ENCODE measurements at regions not wholly inside any gene's neighbourhood (a gene's known extent, or its start where the extent isn't known, plus 50 kb on each side); places are given as distances from the start of the nearest gene placed in this dataset.

DNA sequence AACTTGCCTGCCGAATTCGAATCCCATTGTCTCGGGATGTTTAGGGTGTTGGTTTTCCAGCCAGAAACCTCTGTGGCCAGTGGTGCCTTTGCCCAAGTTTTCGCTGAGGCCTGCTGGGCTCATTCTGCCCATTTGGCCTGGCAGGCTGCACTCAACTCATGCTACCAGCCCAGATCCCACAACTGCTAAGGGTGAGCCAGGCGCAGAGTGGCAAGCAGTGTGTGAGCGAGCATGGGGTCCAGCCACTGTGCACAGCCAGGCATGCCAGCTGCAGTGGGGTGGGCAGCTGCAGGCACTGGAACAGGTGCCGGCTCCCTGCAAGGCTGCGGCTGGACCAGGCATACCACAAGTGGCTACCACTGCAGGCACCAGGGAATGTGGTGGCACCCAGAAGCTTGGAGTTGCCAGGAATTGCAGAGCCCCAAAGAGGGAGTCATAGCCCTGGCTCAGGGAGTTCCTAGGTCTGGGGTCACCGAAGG lies 151.4 kb upstream of the P2RY1 start (continued):
- TF ChIP-seq, protein P1, sequence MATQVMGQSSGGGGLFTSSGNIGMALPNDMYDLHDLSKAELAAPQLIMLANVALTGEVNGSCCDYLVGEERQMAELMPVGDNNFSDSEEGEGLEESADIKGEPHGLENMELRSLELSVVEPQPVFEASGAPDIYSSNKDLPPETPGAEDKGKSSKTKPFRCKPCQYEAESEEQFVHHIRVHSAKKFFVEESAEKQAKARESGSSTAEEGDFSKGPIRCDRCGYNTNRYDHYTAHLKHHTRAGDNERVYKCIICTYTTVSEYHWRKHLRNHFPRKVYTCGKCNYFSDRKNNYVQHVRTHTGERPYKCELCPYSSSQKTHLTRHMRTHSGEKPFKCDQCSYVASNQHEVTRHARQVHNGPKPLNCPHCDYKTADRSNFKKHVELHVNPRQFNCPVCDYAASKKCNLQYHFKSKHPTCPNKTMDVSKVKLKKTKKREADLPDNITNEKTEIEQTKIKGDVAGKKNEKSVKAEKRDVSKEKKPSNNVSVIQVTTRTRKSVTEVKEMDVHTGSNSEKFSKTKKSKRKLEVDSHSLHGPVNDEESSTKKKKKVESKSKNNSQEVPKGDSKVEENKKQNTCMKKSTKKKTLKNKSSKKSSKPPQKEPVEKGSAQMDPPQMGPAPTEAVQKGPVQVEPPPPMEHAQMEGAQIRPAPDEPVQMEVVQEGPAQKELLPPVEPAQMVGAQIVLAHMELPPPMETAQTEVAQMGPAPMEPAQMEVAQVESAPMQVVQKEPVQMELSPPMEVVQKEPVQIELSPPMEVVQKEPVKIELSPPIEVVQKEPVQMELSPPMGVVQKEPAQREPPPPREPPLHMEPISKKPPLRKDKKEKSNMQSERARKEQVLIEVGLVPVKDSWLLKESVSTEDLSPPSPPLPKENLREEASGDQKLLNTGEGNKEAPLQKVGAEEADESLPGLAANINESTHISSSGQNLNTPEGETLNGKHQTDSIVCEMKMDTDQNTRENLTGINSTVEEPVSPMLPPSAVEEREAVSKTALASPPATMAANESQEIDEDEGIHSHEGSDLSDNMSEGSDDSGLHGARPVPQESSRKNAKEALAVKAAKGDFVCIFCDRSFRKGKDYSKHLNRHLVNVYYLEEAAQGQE (IDR thresholded peaks at IDR 0.05; ENCODE audit: unreplicated experiment): no peak
- no peak for TF ChIP-seq EZH2 (IDR thresholded peaks at IDR 0.05; ENCODE audit: low read depth, unreplicated experiment)
- no peak for TF ChIP-seq CREB1 (CRISPR knock-in tag; IDR thresholded peaks at IDR 0.05; ENCODE audit: low read depth)
- TF ChIP-seq ZNF331 (CRISPR knock-in tag; IDR thresholded peaks at IDR 0.05; ENCODE audit: low read depth): no peak
- TF ChIP-seq NANOG (IDR thresholded peaks at IDR 0.05; ENCODE audit: borderline replicate concordance): no peak
- TF ChIP-seq, protein P2, sequence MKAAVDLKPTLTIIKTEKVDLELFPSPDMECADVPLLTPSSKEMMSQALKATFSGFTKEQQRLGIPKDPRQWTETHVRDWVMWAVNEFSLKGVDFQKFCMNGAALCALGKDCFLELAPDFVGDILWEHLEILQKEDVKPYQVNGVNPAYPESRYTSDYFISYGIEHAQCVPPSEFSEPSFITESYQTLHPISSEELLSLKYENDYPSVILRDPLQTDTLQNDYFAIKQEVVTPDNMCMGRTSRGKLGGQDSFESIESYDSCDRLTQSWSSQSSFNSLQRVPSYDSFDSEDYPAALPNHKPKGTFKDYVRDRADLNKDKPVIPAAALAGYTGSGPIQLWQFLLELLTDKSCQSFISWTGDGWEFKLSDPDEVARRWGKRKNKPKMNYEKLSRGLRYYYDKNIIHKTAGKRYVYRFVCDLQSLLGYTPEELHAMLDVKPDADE (IDR thresholded peaks at IDR 0.05): no peak

DNA sequence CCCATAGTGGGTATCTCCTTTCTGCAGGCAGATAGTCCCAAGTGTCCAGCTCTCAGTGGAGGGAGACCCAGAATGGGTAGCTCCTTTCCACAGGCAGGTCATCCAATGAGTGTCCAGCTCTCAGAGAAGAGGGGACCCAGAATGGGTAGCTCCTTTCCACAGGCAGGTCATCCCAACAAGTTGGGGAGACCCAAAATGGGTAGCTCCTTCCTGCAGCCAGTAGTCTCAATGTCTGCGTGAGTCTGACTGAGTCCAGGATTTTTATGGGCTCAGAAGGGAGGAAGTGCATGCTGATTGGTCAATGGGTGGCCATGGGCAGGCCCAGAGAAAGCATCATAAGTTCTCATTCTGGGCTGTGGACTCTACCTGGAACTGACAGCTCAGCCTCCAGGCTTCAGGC lies 150.7 kb upstream of the P2RY1 start:
- Mint-ChIP-seq H3K36me3 (ENCODE audit: low read depth) (peaks cover 4% of the 10 kb centered on the region; the same call in 2 of the 3 replicates), H3K27ac (no peak overlapping the region), H3K27me3 (ENCODE audit: insufficient read depth, low read depth, poor library complexity) (no peaks in the 10 kb centered on the region), H3K4me1 (no peaks in the 10 kb centered on the region), H3K9me3 (peaks cover 12% of the 10 kb centered on the region), H3K4me3 (no peak overlapping the region)
- Histone ChIP-seq H3K4me1 (ENCODE audit: insufficient read depth) (no peaks in the 10 kb centered on the region), H3F3A (replicated peaks; ENCODE audit: low read depth) (no peaks in the 10 kb centered on the region), H3K27me3 (ENCODE audit: insufficient read depth) (no peaks in the 10 kb centered on the region), H2AFZ (no peak overlapping the region), H4K20me1 (replicated peaks; ENCODE audit: insufficient read depth) (no peaks in the 10 kb centered on the region), H3K4me3 (no peak overlapping the region), H3K36me3 (ENCODE audit: insufficient read depth) (no peaks in the 10 kb centered on the region), H3K27ac (ENCODE audit: low read depth) (no peak overlapping the region), H3K4me2 (no peak overlapping the region), H3K9me2 (ENCODE audit: insufficient read depth) (peaks cover 13% of the 10 kb centered on the region; the same call in 1 of the 2 replicates), H3K79me2 (replicated peaks; ENCODE audit: insufficient read depth) (no peaks in the 10 kb centered on the region)
- DNase-seq (ENCODE audit: low spot score) (no peak), ATAC-seq (no peak)
- TF ChIP-seq POLR2AphosphoS5 (IDR thresholded peaks at IDR 0.05; ENCODE audit: low read depth): no peak
- no peak for TF ChIP-seq ZNF114 (CRISPR knock-in tag; IDR thresholded peaks at IDR 0.05)
- no peak for TF ChIP-seq EZH2phosphoT487 (IDR thresholded peaks at IDR 0.05; ENCODE audit: unreplicated experiment)
- no peak for TF ChIP-seq NANOG (IDR thresholded peaks at IDR 0.05; ENCODE audit: borderline replicate concordance)
- TF ChIP-seq JUNB (IDR thresholded peaks at IDR 0.05; ENCODE audit: unreplicated experiment): no peak
- TF ChIP-seq STAT1 (IDR thresholded peaks at IDR 0.05; ENCODE audit: unreplicated experiment): no peak
- TF ChIP-seq, protein P3, sequence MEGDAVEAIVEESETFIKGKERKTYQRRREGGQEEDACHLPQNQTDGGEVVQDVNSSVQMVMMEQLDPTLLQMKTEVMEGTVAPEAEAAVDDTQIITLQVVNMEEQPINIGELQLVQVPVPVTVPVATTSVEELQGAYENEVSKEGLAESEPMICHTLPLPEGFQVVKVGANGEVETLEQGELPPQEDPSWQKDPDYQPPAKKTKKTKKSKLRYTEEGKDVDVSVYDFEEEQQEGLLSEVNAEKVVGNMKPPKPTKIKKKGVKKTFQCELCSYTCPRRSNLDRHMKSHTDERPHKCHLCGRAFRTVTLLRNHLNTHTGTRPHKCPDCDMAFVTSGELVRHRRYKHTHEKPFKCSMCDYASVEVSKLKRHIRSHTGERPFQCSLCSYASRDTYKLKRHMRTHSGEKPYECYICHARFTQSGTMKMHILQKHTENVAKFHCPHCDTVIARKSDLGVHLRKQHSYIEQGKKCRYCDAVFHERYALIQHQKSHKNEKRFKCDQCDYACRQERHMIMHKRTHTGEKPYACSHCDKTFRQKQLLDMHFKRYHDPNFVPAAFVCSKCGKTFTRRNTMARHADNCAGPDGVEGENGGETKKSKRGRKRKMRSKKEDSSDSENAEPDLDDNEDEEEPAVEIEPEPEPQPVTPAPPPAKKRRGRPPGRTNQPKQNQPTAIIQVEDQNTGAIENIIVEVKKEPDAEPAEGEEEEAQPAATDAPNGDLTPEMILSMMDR (conservative IDR thresholded peaks at IDR 0.05; ENCODE audit: low read depth in 2 of 2): no peak
- TF ChIP-seq, protein P2 (IDR thresholded peaks at IDR 0.05): no peak
